NOMO-1 treated with dmso at 0.1 percent for 144 hours (cell line): ENCODE measurements at regions not wholly inside any gene's neighbourhood (a gene's known extent, or its start where the extent isn't known, plus 50 kb on each side); places are given as distances from the start of the nearest gene placed in this dataset.
A peak's percentile ranks its signal among the peaks of the same experiment; 100 is the strongest.

Experiments
- DNase-seq: peaks from one replicate; lab custom pipeline; 2025; ENCODE audit not compliant: unreplicated experiment; lab: John Stamatoyannopoulos, UW

GRCh38 chr2:176423819-176424218 is 154.6 kb downstream of the MTX2 start:
- DNase-seq: no peak

DNA sequence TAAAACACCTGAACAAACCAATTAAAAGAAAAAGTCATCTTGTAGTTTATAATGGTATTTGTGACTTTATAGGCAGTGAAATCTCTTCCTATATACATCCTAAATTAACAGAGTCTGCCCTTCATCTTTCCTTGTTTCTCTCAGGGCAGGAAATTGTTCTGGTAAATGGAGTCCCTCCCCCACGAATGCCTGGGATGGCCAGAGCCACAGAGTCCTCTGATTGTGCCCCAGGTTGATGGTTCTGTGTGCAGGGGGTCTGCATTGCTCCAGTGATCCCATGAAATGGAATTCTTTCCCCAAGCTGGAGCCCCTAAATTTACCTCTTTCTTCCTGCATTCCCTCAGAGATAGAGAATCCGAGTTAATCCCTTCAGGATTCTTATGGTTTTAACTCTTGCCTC is 155.5 kb downstream of the MTX2 start:
- DNase-seq: no peak

GRCh38 chr2:176427549-176427948 is 158.3 kb downstream of the MTX2 start:
- no peak for DNase-seq

- DNase-seq: peak; percentile 3
These were observed 159.8 kb downstream of the MTX2 start for GRCh38 chr2:176428944-176429469.

GRCh38 chr2:176432434-176432833 is 163.2 kb downstream of the MTX2 start:
- no peak for DNase-seq

DNA sequence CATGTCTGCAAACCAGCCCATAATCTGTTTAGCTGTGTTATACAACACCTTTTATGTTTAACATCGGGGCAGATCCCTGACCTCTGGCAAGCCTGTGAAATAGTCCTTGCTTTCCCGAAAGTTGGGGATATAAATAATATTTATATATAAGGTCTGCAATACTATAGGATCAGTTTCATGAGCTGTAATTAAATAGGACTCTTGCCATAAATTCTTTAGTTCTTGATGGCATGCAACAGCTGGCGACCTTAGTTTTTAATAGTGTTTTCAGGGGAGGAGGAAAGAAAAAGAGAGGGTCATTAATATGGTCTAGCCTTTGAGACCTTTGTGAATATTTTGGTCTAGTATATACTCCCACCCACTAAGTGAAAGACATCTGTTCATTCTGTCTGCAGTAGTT is 166.5 kb downstream of the MTX2 start:
- no peak for DNase-seq

- DNase-seq: no peak
These were observed 174.7 kb downstream of the MTX2 start for GRCh38 chr2:176443946-176444345.

DNA sequence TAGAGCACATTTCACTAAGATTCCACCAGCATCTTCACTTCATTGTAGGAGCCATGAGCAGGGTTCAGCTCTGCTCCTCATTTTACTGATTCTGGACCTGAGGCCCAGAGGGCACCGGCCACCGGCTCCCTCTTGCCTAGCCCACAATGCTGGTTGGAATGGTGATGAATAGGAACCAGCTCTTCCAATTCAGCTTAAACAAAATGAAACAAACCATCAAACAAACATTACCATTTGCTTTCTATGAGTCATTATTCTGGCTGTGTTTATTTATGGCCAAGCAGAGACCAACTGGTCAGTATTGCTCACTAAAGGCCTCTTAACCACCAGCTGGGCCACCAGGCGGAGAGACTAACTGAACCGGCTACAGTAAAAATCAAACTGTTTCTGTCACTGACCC is 176.7 kb downstream of the MTX2 start:
- no peak for DNase-seq

GRCh38 chr2:176446718-176447414 is 177.6 kb downstream of the MTX2 start:
- DNase-seq: no peak

DNA sequence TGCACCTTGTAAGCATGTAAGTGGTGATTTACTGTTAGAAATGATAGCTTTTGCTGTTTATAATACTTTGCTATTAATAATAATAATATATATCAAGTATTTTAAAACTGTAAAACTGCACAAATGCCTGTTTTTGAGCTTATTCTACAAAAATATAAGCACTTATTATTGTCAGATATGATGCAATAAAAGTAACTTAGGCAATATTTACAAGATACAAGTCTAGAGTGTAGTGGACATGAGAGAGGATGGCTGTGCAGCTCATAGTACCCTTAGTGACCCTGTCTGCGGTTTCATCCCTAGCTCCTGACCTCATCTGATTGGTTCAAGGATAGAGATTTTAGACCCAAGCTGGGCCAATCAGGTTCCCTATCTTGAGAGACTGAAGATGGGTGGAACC is 178.4 kb downstream of the MTX2 start:
- DNase-seq: no peak

- DNase-seq: no peak
These were observed 180.6 kb downstream of the MTX2 start for GRCh38 chr2:176449852-176450251.

DNA sequence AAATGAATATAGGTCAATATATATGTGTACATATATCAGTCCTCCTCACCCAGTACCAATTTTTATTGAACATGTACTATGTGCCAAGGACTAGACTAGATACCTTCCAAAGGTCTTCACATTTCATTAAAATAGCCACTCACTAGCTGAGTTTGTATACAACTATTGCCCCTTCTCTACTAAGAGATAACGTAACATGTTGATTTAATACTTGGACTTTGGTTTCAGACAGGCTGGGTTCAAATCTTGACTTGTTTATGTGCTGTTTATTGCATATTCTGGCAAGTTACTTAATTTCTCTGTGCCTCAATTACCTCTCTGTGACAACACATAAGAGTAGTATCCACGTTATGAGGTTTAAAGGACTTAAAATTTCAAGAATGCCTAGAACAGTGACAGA is 184.5 kb downstream of the MTX2 start:
- no peak for DNase-seq

- peak; percentile 44 for DNase-seq
These were observed 185.9 kb downstream of the MTX2 start for GRCh38 chr2:176454893-176455815.

GRCh38 chr2:176455816-176456291 is 186.6 kb downstream of the MTX2 start:
- no peak for DNase-seq

GRCh38 chr2:176457481-176457880 is 188.2 kb downstream of the MTX2 start:
- no peak for DNase-seq

- no peak for DNase-seq
These were observed 192.0 kb downstream of the MTX2 start for GRCh38 chr2:176461098-176461808.

- no peak for DNase-seq
These were observed 192.8 kb downstream of the MTX2 start for GRCh38 chr2:176461809-176462670.

- no peak for DNase-seq
These were observed 194.3 kb downstream of the MTX2 start for GRCh38 chr2:176463546-176463945.

GRCh38 chr2:176464886-176465564 is 195.8 kb downstream of the MTX2 start:
- DNase-seq: no peak
